Naive thymus-derived CD4-positive, alpha-beta T cell (primary cell): ENCODE measurements at regions not wholly inside any gene's neighbourhood (a gene's known extent, or its start where the extent isn't known, plus 50 kb on each side); places are given as distances from the start of the nearest gene placed in this dataset.

Experiments
- ATAC-seq: fragments of 150-1000 bp; cut with Tn5 transposase; 2 replicates; pipeline ENCODE4 v1.10.0; 2021; ENCODE audit warnings: mild to moderate bottlenecking, moderate library complexity
- CTCF ChIA-PET: fragments of 350-600 bp; sonication (Branson Sonifier 250); formaldehyde crosslinking; loops from one replicate; lab custom pipeline; 2021; ENCODE audit warnings: antibody characterized with exemption; lab: Charles Lee
- POLR2A ChIA-PET: fragments of 350-600 bp; sonication (Branson Sonifier 250); formaldehyde crosslinking; loops from one replicate; lab custom pipeline; 2021; ENCODE audit warnings: antibody characterized with exemption, inconsistent platforms; lab: Charles Lee
- DNase-seq, 9 donors: peaks; one replicate each; pipeline versions ENCODE4 v3.0.0 to v3.0.0-alpha.2; 2020 to 2022; ENCODE audit warnings: mixed read lengths in 1 of 9
- H3K27ac ChIP-seq: one replicate; pipeline ENCODE4 v1.7.0; 2013; ENCODE audit warnings: mild to moderate bottlenecking, low read depth, low read length, moderate library complexity
- H3K27me3 ChIP-seq, 2 donors: one replicate each; pipeline ENCODE4 v1.7.0; 2013; ENCODE audit warnings: low read length in 2 of 2, mild to moderate bottlenecking in 2 of 2, moderate library complexity in 2 of 2; ENCODE audit not compliant: control insufficient read depth in 2 of 2, insufficient read depth in 2 of 2
- H3K36me3 ChIP-seq, 3 experiments: 1 replicate in 2 of 3; 2 replicates in 1 of 3; pipeline ENCODE4 v1.7.0; 2013; ENCODE audit warnings: low read length in 3 of 3, mild to moderate bottlenecking in 3 of 3, moderate library complexity in 1 of 3; ENCODE audit not compliant: insufficient read depth in 3 of 3, control insufficient read depth in 2 of 3
- H3K4me1 ChIP-seq, 2 donors: one replicate each; pipeline ENCODE4 v1.7.0; 2013; ENCODE audit warnings: low read length in 2 of 2, mild to moderate bottlenecking in 2 of 2, moderate library complexity in 1 of 2; ENCODE audit not compliant: control insufficient read depth in 2 of 2, insufficient read depth in 2 of 2
- H3K4me3 ChIP-seq: 2 replicates; pipeline ENCODE4 v1.7.0; 2013; ENCODE audit warnings: mild to moderate bottlenecking, low read length
- H3K9me3 ChIP-seq, 3 experiments: 1 replicate in 2 of 3; 2 replicates in 1 of 3; pipeline ENCODE4 v1.7.0; 2013; ENCODE audit warnings: low read length in 3 of 3; ENCODE audit not compliant: control insufficient read depth in 2 of 3
- H3K27ac Mint-ChIP-seq, 9 donors: one replicate each; pipeline ENCODE4 v1.8.0; 2020 to 2022; ENCODE audit warnings: mixed read lengths in 9 of 9, mild to moderate bottlenecking in 8 of 9, moderate library complexity in 5 of 9, inconsistent platforms in 2 of 9
- H3K27me3 Mint-ChIP-seq, 5 donors: one replicate each; pipeline ENCODE4 v1.8.0; 2021 to 2022; ENCODE audit warnings: mixed read lengths in 5 of 5, mild to moderate bottlenecking in 1 of 5
- H3K36me3 Mint-ChIP-seq, 5 donors: one replicate each; pipeline ENCODE4 v1.8.0; 2020 to 2022; ENCODE audit warnings: mixed read lengths in 5 of 5, mild to moderate bottlenecking in 3 of 5, inconsistent platforms in 1 of 5
- H3K4me1 Mint-ChIP-seq, 7 donors: one replicate each; pipeline ENCODE4 v1.8.0; 2020 to 2022; ENCODE audit warnings: mixed read lengths in 7 of 7, mild to moderate bottlenecking in 3 of 7, inconsistent platforms in 1 of 7
- H3K4me3 Mint-ChIP-seq, 10 donors: one replicate each; pipeline ENCODE4 v1.8.0; 2020 to 2022; ENCODE audit warnings: mild to moderate bottlenecking in 10 of 10, mixed read lengths in 10 of 10, moderate library complexity in 6 of 10, inconsistent platforms in 2 of 10
- H3K9me3 Mint-ChIP-seq, 11 donors: one replicate each; pipeline ENCODE4 v1.8.0; 2020 to 2022; ENCODE audit warnings: mixed read lengths in 11 of 11, mild to moderate bottlenecking in 4 of 11, inconsistent platforms in 1 of 11, moderate library complexity in 1 of 11
- intact Hi-C, 2 donors: fragments of 100-400 bp; cut with micrococcal nuclease; formaldehyde crosslinking; loops; one replicate each; pipeline ENCODE4 v1.15.1; 2023

DNA sequence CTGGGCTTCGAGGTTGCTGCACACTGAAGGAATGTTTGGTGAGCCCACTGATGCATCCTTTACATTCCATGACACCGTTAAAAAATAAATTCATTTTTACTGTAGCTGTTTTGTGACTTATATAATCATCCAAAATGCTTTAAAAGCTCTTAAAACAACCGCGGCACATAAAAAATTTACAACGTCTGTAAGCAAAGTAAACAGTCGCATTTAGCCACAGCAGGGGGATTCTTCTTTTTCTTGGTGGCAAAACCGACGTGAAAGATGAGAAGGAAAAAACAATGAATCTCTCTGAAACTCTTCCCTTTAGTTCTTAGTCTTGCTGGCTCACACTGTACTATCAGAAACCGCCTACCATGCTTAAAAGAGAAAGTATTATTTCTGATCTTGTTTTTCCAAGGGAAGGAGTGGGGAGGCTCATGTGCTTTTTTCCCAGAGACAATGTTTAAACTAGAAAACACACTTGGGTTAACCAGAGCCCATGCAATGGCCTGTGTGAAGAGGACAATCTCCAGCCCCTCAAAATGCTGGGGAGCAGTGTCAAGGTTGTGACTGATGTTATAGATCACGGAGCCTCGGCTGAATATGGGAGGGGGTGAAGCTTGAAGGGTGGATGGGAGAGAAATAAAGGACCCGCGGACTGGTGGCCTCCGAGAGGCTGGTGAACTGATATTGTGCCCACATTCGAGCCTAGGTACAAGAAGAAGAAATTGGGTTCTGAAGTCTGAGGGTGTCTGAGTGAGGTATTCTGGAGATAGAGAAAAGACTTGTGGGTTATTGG, 91.1 kb downstream of the IRF8 start:
- DNase-seq = no peak
- Mint-ChIP-seq H3K9me3 (no peaks in the 10 kb centered on the region), H3K27me3 (peaks cover 0 to 8% (median 5%) of the 10 kb centered on the region in 5 donors), H3K4me1 (peaks cover 0 to 44% (median 6%) of the 10 kb centered on the region in 7 donors), H3K4me3 (peak overlapping the region in 2 of 10 donors; percentile 23 to 37), H3K36me3 (no peaks in the 10 kb centered on the region), H3K27ac (peak overlapping the region in 3 of 9 donors; percentile 35 to 52 (median 46))
- ChIA-PET POLR2A (no interaction called here), CTCF (interaction anchor here (0.6 to 9.8 kb wide), 3 partner anchors 22 to 177 kb away, joined by 3 to 168 read pairs (median 4); no protein-coding TSS in a partner anchor)
- H3K27me3 ChIP-seq = no peaks in the 10 kb centered on the region
- no peaks in the 10 kb centered on the region for H3K9me3 ChIP-seq
- intact Hi-C loops = loop anchor here (5.0 kb wide), 2 partner anchors 53 to 88 kb away; no protein-coding TSS in a partner anchor
- H3K27ac ChIP-seq = no peak overlapping the region
- no peak for ATAC-seq
- no peaks in the 10 kb centered on the region for H3K36me3 ChIP-seq
- H3K4me3 ChIP-seq = no peak overlapping the region
- peaks cover 3 to 4% of the 10 kb centered on the region in 2 donors for H3K4me1 ChIP-seq

GRCh38 chr16:85990861-85991301, 91.9 kb downstream of the IRF8 start:
- Mint-ChIP-seq H3K27ac (no peak overlapping the region), H3K4me1 (peaks cover 0 to 48% (median 11%) of the 10 kb centered on the region in 7 donors), H3K27me3 (peaks cover 0 to 5% (median 4%) of the 10 kb centered on the region in 5 donors), H3K4me3 (no peak overlapping the region), H3K36me3 (no peaks in the 10 kb centered on the region), H3K9me3 (no peaks in the 10 kb centered on the region)
- POLR2A ChIA-PET = no interaction called here
- intact Hi-C loops = no loop called here
- no peak overlapping the region for H3K27ac ChIP-seq
- H3K4me1 ChIP-seq = peaks cover 3 to 4% of the 10 kb centered on the region in 2 donors
- CTCF ChIA-PET = interaction anchor here (0.6 to 9.8 kb wide), 2 partner anchors 169 to 566 kb away, joined by 3 to 168 read pairs; no protein-coding TSS in a partner anchor
- H3K27me3 ChIP-seq = no peaks in the 10 kb centered on the region
- no peaks in the 10 kb centered on the region for H3K36me3 ChIP-seq
- H3K9me3 ChIP-seq = no peaks in the 10 kb centered on the region
- DNase-seq (no peak), ATAC-seq (no peak)
- H3K4me3 ChIP-seq = no peak overlapping the region

GRCh38 chr16:85991425-85991824, 92.5 kb downstream of the IRF8 start:
- ChIA-PET CTCF (interaction anchor here (0.6 to 9.8 kb wide), 2 partner anchors 170 to 565 kb away, joined by 3 to 168 read pairs; no protein-coding TSS in a partner anchor), POLR2A (no interaction called here)
- intact Hi-C loops = no loop called here
- Mint-ChIP-seq H3K27ac (no peak overlapping the region), H3K4me1 (peaks cover 0 to 51% (median 13%) of the 10 kb centered on the region in 7 donors), H3K4me3 (no peak overlapping the region), H3K9me3 (no peaks in the 10 kb centered on the region), H3K27me3 (peaks cover 0 to 5% (median 4%) of the 10 kb centered on the region in 5 donors), H3K36me3 (no peaks in the 10 kb centered on the region)
- Histone ChIP-seq H3K27me3 (no peaks in the 10 kb centered on the region), H3K4me3 (no peak overlapping the region), H3K36me3 (no peaks in the 10 kb centered on the region), H3K9me3 (no peaks in the 10 kb centered on the region), H3K4me1 (peaks cover 3 to 4% of the 10 kb centered on the region in 2 donors), H3K27ac (no peak overlapping the region)
- no peak for DNase-seq
- ATAC-seq = no peak

DNA sequence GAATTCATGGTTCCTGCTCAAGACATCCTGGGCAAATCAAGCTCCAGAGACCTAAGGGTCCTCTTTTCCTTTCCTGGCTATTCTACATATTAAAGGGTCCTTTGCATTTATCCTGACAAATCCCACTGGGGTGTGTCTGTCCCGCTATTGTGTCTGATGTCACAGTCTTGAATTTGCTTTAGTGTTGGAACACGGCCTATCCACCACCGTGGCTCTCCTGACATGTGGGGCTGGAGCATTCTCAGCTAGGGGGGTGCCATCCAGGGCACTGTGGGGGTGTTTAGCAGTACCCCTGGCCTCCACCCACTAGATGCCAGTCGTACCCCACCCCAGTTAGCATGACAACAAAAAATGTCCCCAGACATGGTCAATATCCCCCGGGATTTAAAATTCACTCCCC, 92.9 kb downstream of the IRF8 start:
- peaks cover 0 to 5% (median 4%) of the 10 kb centered on the region in 5 donors for H3K27me3 Mint-ChIP-seq
- peaks cover 0 to 50% (median 12%) of the 10 kb centered on the region in 7 donors for H3K4me1 Mint-ChIP-seq
- H3K27ac Mint-ChIP-seq = no peak overlapping the region
- DNase-seq (no peak), ATAC-seq (peak; percentile 45)
- H3K9me3 Mint-ChIP-seq = no peaks in the 10 kb centered on the region
- no peaks in the 10 kb centered on the region for H3K36me3 Mint-ChIP-seq
- Histone ChIP-seq H3K36me3 (no peaks in the 10 kb centered on the region), H3K27ac (no peak overlapping the region), H3K9me3 (no peaks in the 10 kb centered on the region), H3K27me3 (no peaks in the 10 kb centered on the region), H3K4me3 (no peak overlapping the region), H3K4me1 (peaks cover 3 to 4% of the 10 kb centered on the region in 2 donors)
- H3K4me3 Mint-ChIP-seq = no peak overlapping the region
- intact Hi-C loops = no loop called here
- CTCF ChIA-PET = interaction anchor here (9.8 kb wide), 1 partner anchor 170 kb away, joined by 168 read pairs; no protein-coding TSS in a partner anchor
- POLR2A ChIA-PET = no interaction called here

DNA sequence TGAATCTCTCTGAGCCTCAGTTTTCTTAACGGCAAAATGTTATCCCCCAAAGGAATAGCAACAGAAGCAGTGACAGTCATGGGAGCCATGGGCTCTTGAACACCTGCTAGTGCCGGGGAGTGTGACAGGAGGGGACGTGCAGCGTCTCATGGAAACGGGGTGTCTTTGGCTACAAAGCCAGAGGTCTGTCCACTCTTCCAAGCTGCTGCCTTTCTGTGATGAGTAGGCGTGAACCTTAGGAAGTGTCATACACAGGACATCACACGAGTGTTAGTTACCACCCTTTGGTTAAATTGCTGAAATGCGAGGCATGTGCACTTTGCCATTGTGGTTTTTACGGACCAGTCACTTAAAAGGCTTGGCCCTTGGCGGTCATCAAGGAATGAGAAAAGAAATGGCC, 93.4 kb downstream of the IRF8 start:
- CTCF ChIA-PET = interaction anchor here (1.5 to 9.8 kb wide), 2 partner anchors 89 to 171 kb away, joined by 3 to 168 read pairs; no protein-coding TSS in a partner anchor

DNA sequence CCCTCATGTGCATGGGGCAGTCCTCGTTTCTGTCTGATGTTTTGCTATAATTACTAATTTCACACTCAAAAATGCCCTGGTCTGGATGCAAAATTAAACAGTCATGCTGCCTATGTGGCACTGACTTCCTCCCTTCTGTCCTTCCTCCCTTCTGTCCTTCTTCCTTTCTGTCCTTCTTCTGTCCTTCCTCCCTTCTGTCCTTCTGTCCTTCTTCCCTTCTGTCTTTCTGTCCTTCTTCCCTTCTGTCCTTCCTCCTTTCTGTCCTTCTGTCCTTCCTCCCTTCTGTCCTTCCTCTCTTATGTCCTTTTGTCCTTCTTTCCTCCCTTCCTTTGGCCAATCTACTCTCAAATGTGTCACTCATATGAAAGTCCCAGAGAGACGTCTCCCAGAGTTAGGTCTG, 93.8 kb downstream of the IRF8 start:
- Mint-ChIP-seq H3K27ac (no peak overlapping the region), H3K9me3 (no peaks in the 10 kb centered on the region), H3K4me3 (no peak overlapping the region), H3K36me3 (no peaks in the 10 kb centered on the region), H3K4me1 (peaks cover 0 to 43% (median 12%) of the 10 kb centered on the region in 7 donors), H3K27me3 (peaks cover 0 to 5% (median 4%) of the 10 kb centered on the region in 5 donors)
- ChIA-PET CTCF (interaction anchor here (0.8 to 9.8 kb wide), 3 partner anchors 10 to 171 kb away, joined by 3 to 168 read pairs (median 3); no protein-coding TSS in a partner anchor), POLR2A (no interaction called here)
- ATAC-seq = no peak
- H3K4me3 ChIP-seq = no peak overlapping the region
- no peaks in the 10 kb centered on the region for H3K9me3 ChIP-seq
- H3K27me3 ChIP-seq = no peaks in the 10 kb centered on the region
- no peak for DNase-seq
- intact Hi-C loops = no loop called here
- peaks cover 3 to 4% of the 10 kb centered on the region in 2 donors for H3K4me1 ChIP-seq
- no peaks in the 10 kb centered on the region for H3K36me3 ChIP-seq
- H3K27ac ChIP-seq = no peak overlapping the region

More for the DNA sequence above, 93.4 kb downstream of the IRF8 start:
- Histone ChIP-seq H3K4me1 (peaks cover 3 to 4% of the 10 kb centered on the region in 2 donors), H3K4me3 (no peak overlapping the region), H3K27ac (no peak overlapping the region), H3K36me3 (no peaks in the 10 kb centered on the region), H3K9me3 (no peaks in the 10 kb centered on the region), H3K27me3 (no peaks in the 10 kb centered on the region)
- no peak overlapping the region for H3K27ac Mint-ChIP-seq
- intact Hi-C loops = no loop called here
- H3K4me1 Mint-ChIP-seq = peaks cover 0 to 45% (median 12%) of the 10 kb centered on the region in 7 donors
- ATAC-seq = no peak
- POLR2A ChIA-PET = no interaction called here
- peaks cover 0 to 5% (median 4%) of the 10 kb centered on the region in 5 donors for H3K27me3 Mint-ChIP-seq
- H3K36me3 Mint-ChIP-seq = no peaks in the 10 kb centered on the region
- H3K4me3 Mint-ChIP-seq = no peak overlapping the region
- DNase-seq = no peak
- no peaks in the 10 kb centered on the region for H3K9me3 Mint-ChIP-seq
